HepG2 (cell line): ENCODE measurements at regions not wholly inside any gene's neighbourhood (a gene's known extent, or its start where the extent isn't known, plus 50 kb on each side); places are given as distances from the start of the nearest gene placed in this dataset.

Source experiments
- ATAC-seq: fragments of 200-7000 bp; cut with Tn5 transposase; 3 replicates; pipeline ENCODE4 v1.9.1; 2020; ENCODE audit warnings: mild to moderate bottlenecking, moderate library complexity
- BruUV-seq: library from RNA; stranded (reverse); fragments of 400-500 nt; replicated peaks from 2 replicates; lab custom pipeline; 2021; lab: Mats Ljungman, UMichigan
- CTCF ChIA-PET: fragments of 300-600 bp; formaldehyde crosslinking; extraction: SDS; loops from one replicate; lab custom pipeline; 2021; ENCODE audit warnings: low total read pairs, inconsistent platforms, low intra/inter-chr PET ratio; lab: Yijun Ruan, JAX
- POLR2A ChIA-PET: fragments of 350-600 bp; sonication (Branson Sonifier 250); formaldehyde crosslinking; loops from one replicate; lab custom pipeline; 2020; ENCODE audit warnings: antibody characterized with exemption, inconsistent platforms; lab: Yijun Ruan, JAX
- DNase-seq: peaks from one replicate; pipeline ENCODE4 v3.0.0-alpha.2; 2015; ENCODE audit warnings: low spot score
- FAIRE-seq: peaks from 3 replicates; lab custom pipeline; 2011; peaks lifted over from hg19 to GRCh38; lab: Jason Lieb, UNC
- H2AFZ ChIP-seq: one replicate; pipeline ENCODE4 v1.6.1; 2011; ENCODE audit warnings: low read length, inconsistent platforms
- H3K27ac ChIP-seq: fragments of 300-600 bp; 3 replicates; pipeline ENCODE4 v1.8.0; 2011; ENCODE audit warnings: mixed run types, mild to moderate bottlenecking, mixed read lengths, low read length, inconsistent platforms; ENCODE audit not compliant: insufficient read depth; ENCODE audit errors: extremely low read length
- H3K27me3 ChIP-seq, 2 experiments: fragments of 200-600 bp in 1 of 2; 2 replicates in 1 of 2; 3 replicates in 1 of 2; pipeline versions ENCODE4 v1.6.0 to v1.8.0; 2011; ENCODE audit warnings: low read length in 2 of 2, mild to moderate bottlenecking in 2 of 2, moderate library complexity in 2 of 2, inconsistent platforms in 1 of 2; ENCODE audit not compliant: insufficient read depth in 2 of 2, control insufficient read depth in 1 of 2
- H3K36me3 ChIP-seq, 2 experiments: fragments of 200-600 bp in 1 of 2; replicated peaks in 1 of 2; 2 replicates in 1 of 2; 3 replicates in 1 of 2; pipeline versions ENCODE4 v1.5.1 to v1.8.0; 2011; ENCODE audit warnings: low read length in 2 of 2, inconsistent platforms in 1 of 2; ENCODE audit not compliant: insufficient read depth in 2 of 2, control insufficient read depth in 1 of 2
- H3K4me1 ChIP-seq: 2 replicates; pipeline ENCODE4 v1.5.1; 2012; ENCODE audit warnings: low read length, inconsistent platforms; ENCODE audit not compliant: insufficient read depth
- H3K4me2 ChIP-seq: 2 replicates; pipeline ENCODE4 v1.6.0; 2011; ENCODE audit warnings: low read depth, low read length, inconsistent platforms
- H3K4me3 ChIP-seq, 3 experiments: fragments of 200-600 bp in 1 of 3; sonication (generic), shearing (Covaris generic) in 1 of 3; replicated peaks in 1 of 3; 2 replicates each; pipeline ENCODE4 v1.5.1; 2011 to 2016; ENCODE audit warnings: low read length in 3 of 3, inconsistent platforms in 2 of 3, low read depth in 2 of 3, mild to moderate bottlenecking in 2 of 3, control low read depth in 1 of 3, mixed read lengths in 1 of 3; ENCODE audit not compliant: insufficient read depth in 1 of 3
- H3K79me2 ChIP-seq: one replicate; pipeline ENCODE4 v1.6.1; 2011; ENCODE audit warnings: low read length, inconsistent platforms; ENCODE audit not compliant: insufficient read depth
- H3K9ac ChIP-seq: 2 replicates; pipeline ENCODE4 v1.6.0; 2011; ENCODE audit warnings: mild to moderate bottlenecking, low read depth, low read length, inconsistent platforms; ENCODE audit not compliant: insufficient read depth
- H3K9me3 ChIP-seq: 2 replicates; pipeline ENCODE4 v1.5.1; 2012; ENCODE audit warnings: mild to moderate bottlenecking, low read length
- H4K20me1 ChIP-seq: 2 replicates; pipeline ENCODE4 v1.6.0; 2011; ENCODE audit warnings: inconsistent platforms, mild to moderate bottlenecking, low read length, moderate library complexity; ENCODE audit not compliant: insufficient read depth
- HMGXB4 ChIP-seq, 2 experiments: sonication (generic) in 1 of 2; formaldehyde crosslinking in 1 of 2; IDR thresholded peaks; 2 replicates each; pipeline versions ENCODE4 v1.4.0 to v1.6.1; 2018 to 2020; ENCODE audit warnings: missing genetic modification reagents in 2 of 2, borderline replicate concordance in 1 of 2, low read depth in 1 of 2, mild to moderate bottlenecking in 1 of 2, missing biosample characterization in 1 of 2
- KDM5B ChIP-seq: sonication (generic); formaldehyde crosslinking; IDR thresholded peaks from 2 replicates; pipeline ENCODE4 v1.4.0; 2020; ENCODE audit warnings: missing genetic modification reagents, mild to moderate bottlenecking, borderline replicate concordance
- NONO ChIP-seq, 2 experiments: fragments of 450-650 bp in 1 of 2; sonication (generic) in 1 of 2; formaldehyde crosslinking in 1 of 2; IDR thresholded peaks in 1 of 2; conservative IDR thresholded peaks in 1 of 2; 2 replicates each; pipeline versions ENCODE4 v1.6.1 to v1.8.0; 2017 to 2022; ENCODE audit warnings: mild to moderate bottlenecking in 1 of 2, missing genetic modification reagents in 1 of 2, moderate library complexity in 1 of 2
- SNAPC5 ChIP-seq: sonication (generic); formaldehyde crosslinking; IDR thresholded peaks from 2 replicates; pipeline ENCODE4 v1.8.1; 2023; ENCODE audit warnings: mild to moderate bottlenecking, missing genetic modification reagents, borderline replicate concordance
- THAP11 ChIP-seq: IDR thresholded peaks from 2 replicates; pipeline ENCODE4 v1.6.1; 2016; ENCODE audit warnings: missing biosample characterization, missing genetic modification reagents
- ZBTB26 ChIP-seq: IDR thresholded peaks from 2 replicates; pipeline ENCODE4 v1.6.1; 2016; ENCODE audit warnings: missing compliant biosample characterization, missing genetic modification reagents, borderline replicate concordance
- ZBTB7A ChIP-seq: sonication (generic); formaldehyde crosslinking; IDR thresholded peaks from 2 replicates; pipeline ENCODE4 v1.8.0; 2022; ENCODE audit warnings: mild to moderate bottlenecking, missing genetic modification reagents
- ZFX ChIP-seq: sonication (generic); formaldehyde crosslinking; IDR thresholded peaks from 2 replicates; pipeline ENCODE4 v1.4.0; 2020; ENCODE audit warnings: mild to moderate bottlenecking, low read depth, missing genetic modification reagents, moderate library complexity
- ZGPAT ChIP-seq: IDR thresholded peaks from 2 replicates; pipeline ENCODE4 v1.6.1; 2016; ENCODE audit warnings: mild to moderate bottlenecking
- ZNF136 ChIP-seq: sonication (generic); formaldehyde crosslinking; IDR thresholded peaks from 2 replicates; pipeline ENCODE4 v1.8.1; 2022; ENCODE audit warnings: low read depth, mild to moderate bottlenecking, moderate library complexity, missing genetic modification reagents
- ZNF549 ChIP-seq: sonication (generic); formaldehyde crosslinking; IDR thresholded peaks from 2 replicates; pipeline ENCODE4 v1.5.0; 2020; ENCODE audit warnings: missing genetic modification reagents
- WGBS: methylation state at CpG from one replicate; pipeline ENCODE4 v1.1.6; 2017; ENCODE audit warnings: low lambda C conversion rate; 5-methylcytosine and 5-hydroxymethylcytosine counted together
- in situ Hi-C: cut with HindIII; loops from 2 replicates; pipeline ENCODE4 v1.10.0; 2017; ENCODE audit warnings: low pct_unique_long_range_greater_than_20kb; ENCODE audit not compliant: extremely low pct_ligation_motif_present
- intact Hi-C: fragments of 100-400 bp; cut with micrococcal nuclease; formaldehyde crosslinking; loops from one replicate; pipeline ENCODE4 v1.10.0; 2022; ENCODE audit not compliant: unreplicated experiment

- intact Hi-C loops: no loop called here
- no peak for DNase-seq
- H3K9ac ChIP-seq: no peak overlapping the region
- no peak for ATAC-seq
- no peaks in the 10 kb centered on the region for H3K9me3 ChIP-seq
- H3K4me3 ChIP-seq: no peak overlapping the region
- H3K79me2 ChIP-seq: no peaks in the 10 kb centered on the region
- no peaks in the 10 kb centered on the region for H4K20me1 ChIP-seq
- H3K36me3 ChIP-seq: no peaks in the 10 kb centered on the region
- 28% methylated on average over 1 of the region's 1 CpG for WGBS
- BruUV-seq: no TSS peak
- POLR2A ChIA-PET: no interaction called here
- peaks cover 17% of the 10 kb centered on the region for H3K4me1 ChIP-seq
- no peak overlapping the region for H2AFZ ChIP-seq
- peaks cover 9 to 64% of the 10 kb centered on the region in 2 experiments; a peak in 4 of 5 replicates for H3K27me3 ChIP-seq
- no peak for TF ChIP-seq ZNF136
- FAIRE-seq: no peak
- in situ Hi-C loops: no loop called here
- CTCF ChIA-PET: no interaction called here
- no peak overlapping the region for H3K4me2 ChIP-seq
- H3K27ac ChIP-seq: no peak overlapping the region
Measured at GRCh38 chr2:47238638-47239037, 62.3 kb upstream of the CALM2 start.

GRCh38 chr2:47237375-47238334 lies 61.3 kb upstream of the CALM2 start:
- Histone ChIP-seq H3K4me3 (no peak overlapping the region), H3K4me2 (no peak overlapping the region), H3K79me2 (no peaks in the 10 kb centered on the region), H3K36me3 (no peaks in the 10 kb centered on the region), H3K27me3 (peaks cover 9 to 63% of the 10 kb centered on the region in 2 experiments; a peak in 4 of 5 replicates), H3K4me1 (peaks cover 26% of the 10 kb centered on the region), H4K20me1 (no peaks in the 10 kb centered on the region), H2AFZ (no peak overlapping the region), H3K27ac (no peak overlapping the region), H3K9ac (no peak overlapping the region), H3K9me3 (no peaks in the 10 kb centered on the region)
- ChIA-PET POLR2A (no interaction called here), CTCF (no interaction called here)
- DNase-seq (no peak), FAIRE-seq (no peak), ATAC-seq (no peak)
- BruUV-seq: no TSS peak
- WGBS: 30% methylated on average over 12 of the region's 12 CpGs
- intact Hi-C loops: no loop called here
- in situ Hi-C loops: no loop called here
- TF ChIP-seq SNAPC5 (CRISPR knock-in tag) (no peak), THAP11 (CRISPR knock-in tag) (no peak), HMGXB4 (CRISPR knock-in tag; IDR thresholded peaks at IDR 0.05; ENCODE audit: borderline replicate concordance in 1 of 2, low read depth in 1 of 2) (no peak), ZFX (CRISPR knock-in tag) (no peak), ZGPAT (CRISPR knock-in tag) (no peak), NONO (IDR thresholded peaks at IDR 0.05) (no peak), NONO (CRISPR knock-in tag; conservative IDR thresholded peaks at IDR 0.05) (no peak), ZBTB7A (CRISPR knock-in tag) (no peak), ZNF549 (CRISPR knock-in tag) (no peak), KDM5B (CRISPR knock-in tag) (no peak), ZBTB26 (no peak)
